HG03439 (cell line): ENCODE measurements at regions not wholly inside any gene's neighbourhood (a gene's known extent, or its start where the extent isn't known, plus 50 kb on each side); places are given as distances from the start of the nearest gene placed in this dataset.
A peak's percentile ranks its signal among the peaks of the same experiment; 100 is the strongest.
"Not testable (repeated sequence)": the region's sequence is repeated elsewhere in the genome, so short reads cannot be mapped to it uniquely, and the experiment has no call there.

Experiments used
- ATAC-seq: cut with Tn5 transposase; IDR thresholded peaks from one replicate; pipeline ENCODE4 v1.9.1; 2021; ENCODE audit warnings: mild to moderate bottlenecking, moderate library complexity; ENCODE audit not compliant: unreplicated experiment

- peak; percentile 39 for ATAC-seq
These were observed 58.3 kb upstream of the EEA1 start for GRCh38 chr12:92987362-92987761.

GRCh38 chr12:92987846-92988621 lies 58.9 kb upstream of the EEA1 start:
- ATAC-seq = peak; percentile 89

DNA sequence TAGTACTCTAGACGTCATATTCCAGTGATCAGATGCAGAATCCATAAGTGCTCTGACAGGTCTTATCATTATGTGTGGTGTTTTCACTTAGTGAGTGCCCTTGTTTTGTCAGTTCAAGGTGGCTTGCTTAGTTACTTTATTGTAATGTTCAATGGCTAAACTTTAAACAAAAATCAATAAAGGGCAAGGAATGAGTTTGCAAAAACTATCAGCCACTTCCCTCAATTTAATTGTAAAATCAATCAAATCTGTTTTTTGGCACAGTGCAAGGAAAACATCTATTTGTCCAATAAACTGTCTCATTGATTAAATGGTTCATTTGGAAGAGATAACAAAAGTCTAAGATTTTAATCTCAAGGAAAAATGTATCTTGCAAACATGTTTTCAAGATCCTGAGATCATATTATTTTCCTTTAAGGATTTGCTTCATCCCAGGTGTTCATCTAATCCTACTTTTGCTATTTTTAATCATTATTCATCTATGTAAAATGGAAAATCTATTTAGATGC lies 59.6 kb upstream of the EEA1 start:
- no peak for ATAC-seq

GRCh38 chr12:92989715-92990484 lies 60.8 kb upstream of the EEA1 start:
- ATAC-seq = no peak

DNA sequence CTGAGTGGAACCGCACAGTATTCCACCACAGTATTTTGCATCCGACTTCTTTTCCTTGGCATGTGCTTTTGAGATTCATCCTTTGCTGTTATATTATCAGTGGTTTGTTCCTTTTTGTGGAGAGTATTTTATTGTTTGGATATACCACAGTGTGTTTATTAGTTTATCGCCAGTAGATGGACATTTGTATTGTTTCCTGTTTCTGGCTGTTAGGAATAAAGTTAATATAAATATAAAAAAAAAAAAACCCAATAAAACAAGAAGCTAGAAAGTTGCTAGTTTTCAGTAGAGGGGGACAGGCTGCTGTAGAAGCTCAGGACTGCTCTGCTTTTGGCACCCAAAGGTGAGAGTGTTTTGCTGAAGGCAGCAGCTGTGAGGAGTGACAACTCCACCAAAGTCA lies 62.0 kb upstream of the EEA1 start:
- no peak for ATAC-seq

DNA sequence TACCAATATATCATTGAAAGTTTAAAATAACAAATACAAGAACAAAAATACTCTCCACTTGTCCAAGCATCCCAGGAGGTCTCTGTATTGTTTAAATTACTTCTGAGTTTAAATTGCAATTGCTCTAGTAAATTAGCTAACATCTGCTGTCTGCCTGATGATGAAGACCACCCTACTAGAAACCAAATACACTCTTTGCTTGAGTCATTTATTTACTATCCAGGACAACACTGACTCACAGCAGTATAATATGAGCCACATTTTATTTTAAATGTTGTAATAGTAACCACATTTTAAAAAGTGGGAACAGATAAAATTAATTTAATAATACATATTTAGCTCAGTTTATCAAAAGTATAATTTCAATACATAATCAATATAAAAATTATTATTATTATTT lies 62.9 kb upstream of the EEA1 start:
- ATAC-seq = no peak

DNA sequence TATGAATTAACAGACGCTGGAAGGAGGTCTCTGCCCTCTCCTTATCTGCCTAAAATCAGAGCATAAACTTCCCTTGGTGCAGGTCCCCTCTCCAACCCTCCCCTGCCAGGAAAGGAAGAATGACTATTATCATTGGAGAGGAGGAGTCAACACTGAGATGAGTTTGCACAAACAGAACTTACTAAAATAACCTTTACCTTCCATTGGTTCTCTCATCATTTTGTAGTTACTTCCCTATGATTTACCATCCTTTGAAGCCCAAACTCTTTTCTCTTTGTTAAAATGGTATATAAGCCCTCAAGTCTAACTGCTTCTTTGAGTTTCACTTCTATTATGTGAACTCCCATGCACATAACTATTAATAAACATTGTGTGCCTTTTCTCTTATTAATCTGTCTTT lies 64.2 kb upstream of the EEA1 start:
- ATAC-seq = no peak

DNA sequence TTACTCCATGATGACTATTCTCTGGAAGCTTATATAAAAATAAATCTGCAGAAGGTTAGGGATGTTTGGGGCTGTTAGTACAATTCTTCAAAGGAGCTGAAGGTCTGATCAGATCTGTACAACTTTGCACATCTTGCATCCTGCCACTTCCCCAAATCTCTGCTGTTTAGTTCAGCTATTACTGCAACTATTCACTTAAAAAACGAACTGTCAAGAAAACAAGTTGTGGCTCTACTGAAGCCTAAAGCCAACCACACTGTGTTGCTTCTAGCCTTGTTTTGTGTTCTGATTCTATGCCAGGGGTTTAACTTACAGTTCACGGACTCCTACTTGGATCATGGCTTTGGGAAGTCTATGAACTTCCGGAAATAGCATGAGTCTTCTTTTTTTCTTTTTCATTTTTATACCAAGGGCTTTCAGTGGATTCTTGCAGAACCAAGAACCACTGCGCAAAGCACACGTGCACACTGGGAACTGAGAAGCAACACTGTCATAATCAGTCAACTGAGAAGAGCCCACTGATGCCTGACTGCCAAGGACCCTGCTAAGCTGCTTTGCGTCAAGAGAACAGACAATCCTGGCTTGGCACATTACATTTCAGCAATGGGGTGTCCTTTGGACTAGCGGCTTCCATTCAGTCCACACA lies 66.3 kb upstream of the EEA1 start:
- ATAC-seq = peak; percentile 61

DNA sequence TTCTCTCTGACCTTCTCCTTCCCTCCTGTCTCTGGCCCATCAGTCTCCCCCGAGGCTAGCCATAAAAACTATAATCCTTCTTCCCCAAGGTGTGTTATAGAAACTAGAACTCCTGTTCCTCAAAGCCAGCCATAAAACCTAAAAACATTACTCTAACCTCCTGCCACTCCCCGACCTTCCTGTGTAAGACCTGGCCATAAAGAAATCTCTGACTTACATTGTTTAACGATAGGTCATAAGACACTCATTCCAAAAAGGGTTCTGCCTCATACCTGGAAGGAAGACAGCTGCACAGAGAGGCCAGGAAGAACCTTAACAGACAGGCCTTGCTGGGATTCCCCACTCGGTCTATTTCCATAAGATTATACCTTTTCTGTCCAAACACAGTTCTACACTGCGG lies 70.9 kb upstream of the EEA1 start:
- ATAC-seq = no peak

DNA sequence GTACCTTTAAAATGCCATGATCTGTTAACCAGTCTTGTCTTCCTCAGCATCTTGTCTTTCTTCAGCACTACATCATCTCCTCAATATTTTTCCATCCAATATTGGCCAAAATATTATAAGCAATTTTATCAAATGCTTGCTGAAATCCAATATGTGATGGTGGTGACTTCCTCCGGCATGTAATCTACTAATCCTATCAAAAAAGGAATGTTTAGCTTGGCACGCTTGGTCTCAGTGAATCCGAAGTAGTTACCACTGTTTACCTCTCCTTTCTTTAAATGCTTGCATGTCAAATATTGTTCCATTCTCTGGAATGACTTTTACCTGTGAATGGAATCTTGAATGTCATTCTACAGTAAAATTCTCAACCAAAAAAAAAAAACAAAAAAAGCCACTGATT lies 72.3 kb upstream of the EEA1 start:
- ATAC-seq = no peak

DNA sequence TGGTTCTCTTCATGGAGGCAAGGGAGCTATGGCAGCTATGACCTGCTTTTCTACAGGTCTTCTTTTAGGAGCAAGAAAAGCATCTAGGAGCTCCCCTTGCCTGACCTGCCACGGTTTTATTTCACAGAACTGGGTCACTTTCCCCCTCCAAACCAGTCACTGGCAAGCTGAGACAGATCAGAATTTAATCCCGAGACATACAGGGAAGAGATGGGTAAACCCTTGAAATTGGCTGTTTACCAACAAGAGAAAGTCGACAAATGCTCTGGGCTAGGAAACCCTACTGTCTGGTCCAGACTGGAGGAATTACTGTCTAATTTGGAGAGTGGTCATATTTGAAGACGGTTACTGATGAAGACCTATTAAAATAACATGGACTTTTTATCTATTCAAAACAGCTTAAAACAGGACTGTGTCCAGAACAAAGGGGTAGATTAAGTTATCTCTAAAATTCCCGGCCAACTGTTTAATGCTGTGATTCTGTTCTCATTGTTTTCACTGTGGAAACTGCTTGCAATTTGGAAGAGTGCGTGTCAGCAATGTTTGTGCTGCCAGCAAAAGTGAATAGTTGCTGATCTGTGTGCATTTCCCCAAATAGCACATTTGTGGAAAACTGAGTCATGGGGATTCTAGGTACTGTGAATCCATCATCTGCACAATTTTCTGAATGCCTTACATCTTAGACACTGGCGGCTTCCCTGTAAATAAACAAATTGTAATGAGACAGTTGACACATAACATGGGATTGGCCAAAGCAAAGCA lies 73.4 kb upstream of the EEA1 start:
- no peak for ATAC-seq

DNA sequence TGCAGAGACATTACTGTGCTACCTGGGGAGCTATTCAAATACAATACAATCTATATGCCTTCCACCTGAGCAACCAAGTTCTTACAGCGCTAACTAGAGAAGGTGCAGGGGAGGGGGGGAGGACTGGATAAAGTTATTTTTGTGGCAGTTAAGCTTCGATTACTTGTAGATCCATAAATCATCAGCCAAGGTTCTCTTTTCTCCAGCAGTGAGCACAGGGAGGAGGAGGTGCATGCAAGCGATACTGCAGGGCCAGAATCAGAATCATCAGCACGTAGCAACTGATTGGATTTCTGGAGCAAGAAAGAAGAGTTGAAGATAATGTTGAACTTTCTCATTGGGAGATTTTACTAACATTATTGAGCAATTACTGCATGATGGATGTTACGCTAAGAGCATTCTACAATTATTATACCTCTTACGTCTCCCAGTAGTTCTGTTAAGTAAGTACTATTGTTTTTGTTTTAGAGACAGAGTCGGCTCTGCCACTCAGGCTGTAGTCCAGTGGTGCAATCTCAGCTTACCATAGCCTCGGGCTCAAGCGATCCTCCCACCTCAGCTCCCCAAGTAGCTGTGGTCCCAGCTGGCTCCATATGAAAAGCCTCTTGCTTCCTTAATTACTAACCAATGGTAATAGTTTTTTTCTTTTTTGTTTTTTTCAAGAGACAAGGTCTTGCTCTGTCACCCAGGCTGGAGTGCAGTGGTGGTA lies 74.6 kb upstream of the EEA1 start:
- no peak for ATAC-seq

- no peak for ATAC-seq
These were observed 76.9 kb upstream of the EEA1 start for GRCh38 chr12:93005928-93006392.

GRCh38 chr12:93006471-93007208 lies 77.5 kb upstream of the EEA1 start:
- no peak for ATAC-seq

DNA sequence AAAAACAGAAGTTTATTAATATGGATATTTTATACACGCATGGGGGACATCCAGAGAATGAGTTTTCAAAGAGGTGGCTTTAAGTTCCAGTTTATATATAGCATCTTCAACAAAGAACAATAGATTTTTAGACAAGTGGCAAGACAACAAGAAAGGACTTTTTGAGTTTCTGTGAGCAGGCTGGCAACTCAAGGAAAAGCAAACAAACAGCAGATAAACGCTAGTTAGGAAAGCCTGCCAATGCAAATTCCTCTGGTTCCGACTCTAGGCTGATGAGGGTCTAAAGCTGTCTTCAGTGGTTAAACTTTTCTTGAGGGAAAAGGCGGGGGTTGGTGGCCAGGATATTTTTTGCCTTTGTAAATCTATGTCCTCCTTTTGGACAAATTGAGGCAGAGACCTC lies 78.4 kb upstream of the EEA1 start:
- ATAC-seq = no peak

DNA sequence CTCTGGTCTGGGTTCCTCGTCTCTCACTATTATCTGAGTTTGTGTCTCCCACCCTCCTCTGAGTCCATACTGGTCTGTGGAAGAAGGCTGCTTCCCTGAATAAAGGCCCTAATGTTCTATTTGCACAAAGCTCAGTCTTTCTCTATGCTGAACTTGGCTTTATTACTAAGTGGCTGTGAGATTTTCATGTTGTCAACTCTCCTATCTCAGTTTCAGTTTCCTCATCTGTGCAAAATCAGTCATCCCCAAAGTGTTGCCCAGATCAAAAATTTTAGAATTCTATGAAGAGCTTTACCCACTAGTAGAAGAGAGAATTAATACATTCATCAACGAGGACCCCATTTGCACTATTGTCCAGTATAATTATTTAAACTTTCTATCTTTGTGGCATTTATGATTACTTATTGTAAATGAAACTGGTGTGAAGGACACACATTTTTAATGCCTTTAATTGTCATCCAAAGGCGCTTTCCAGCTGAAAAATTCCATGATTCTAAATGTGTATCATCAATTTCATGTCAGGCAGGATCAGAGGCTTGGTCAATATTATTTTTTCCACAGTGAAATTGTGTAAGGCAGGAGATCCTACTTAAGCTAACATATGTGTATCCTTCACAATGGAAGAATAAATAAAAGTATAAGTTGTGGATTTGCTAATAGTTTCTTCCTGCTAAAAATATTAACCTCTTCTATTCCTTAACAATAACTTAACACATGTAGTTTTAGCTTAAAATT lies 79.1 kb upstream of the EEA1 start:
- peak; percentile 79 for ATAC-seq

DNA sequence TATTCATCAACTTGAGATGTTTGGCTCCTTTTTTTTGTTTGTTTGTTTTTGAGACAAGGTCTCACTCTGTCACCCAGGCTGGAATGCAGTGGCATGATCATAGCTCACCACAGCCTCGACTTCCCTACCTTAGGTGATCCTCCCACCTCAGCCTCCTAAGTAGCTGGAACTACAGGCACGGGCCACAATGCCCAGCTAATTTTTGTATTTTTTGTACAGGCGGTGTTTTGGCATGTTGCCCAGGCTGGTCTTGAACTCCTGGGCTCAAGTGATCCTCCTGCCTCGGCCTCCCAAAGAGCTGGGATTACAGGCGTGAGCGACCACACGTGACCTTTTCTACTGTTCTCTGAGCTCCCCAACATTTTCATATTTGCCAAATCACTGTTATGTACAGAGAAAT lies 79.8 kb upstream of the EEA1 start:
- not testable (repeated sequence) for ATAC-seq

- no peak for ATAC-seq
These were observed 80.4 kb upstream of the EEA1 start for GRCh38 chr12:93009533-93009932.

- ATAC-seq = no peak
These were observed 81.4 kb upstream of the EEA1 start for GRCh38 chr12:93010461-93010860.
